COLO829 (cell line): ENCODE measurements at regions not wholly inside any gene's neighbourhood (a gene's known extent, or its start where the extent isn't known, plus 50 kb on each side); places are given as distances from the start of the nearest gene placed in this dataset.
A peak's percentile ranks its signal among the peaks of the same experiment; 100 is the strongest.

Experiments used
- DNase-seq: peaks from one replicate; pipeline ENCODE4 v3.0.0; 2012; ENCODE audit warnings: low spot score

GRCh38 chr12:60251091-60251490, 655.3 kb downstream of the SLC16A7 start:
- DNase-seq = no peak

- no peak for DNase-seq
These were observed 656.7 kb downstream of the SLC16A7 start for GRCh38 chr12:60252359-60253096.

- no peak for DNase-seq
These were observed 659.2 kb downstream of the SLC16A7 start for GRCh38 chr12:60255044-60255443.

GRCh38 chr12:60257063-60257462, 661.2 kb downstream of the SLC16A7 start:
- DNase-seq = peak; percentile 40

GRCh38 chr12:60259225-60259624, 663.4 kb downstream of the SLC16A7 start:
- no peak for DNase-seq

- no peak for DNase-seq
These were observed 666.5 kb downstream of the SLC16A7 start for GRCh38 chr12:60262378-60262777.

GRCh38 chr12:60263161-60263560, 667.3 kb downstream of the SLC16A7 start:
- DNase-seq = no peak

- no peak for DNase-seq
These were observed 668.1 kb downstream of the SLC16A7 start for GRCh38 chr12:60263836-60264493.

- no peak for DNase-seq
These were observed 669.9 kb downstream of the SLC16A7 start for GRCh38 chr12:60265741-60266140.

GRCh38 chr12:60266381-60266852, 670.6 kb downstream of the SLC16A7 start:
- no peak for DNase-seq

- no peak for DNase-seq
These were observed 673.9 kb downstream of the SLC16A7 start for GRCh38 chr12:60269611-60270269.

- DNase-seq = no peak
These were observed 676.0 kb downstream of the SLC16A7 start for GRCh38 chr12:60271816-60272215.

GRCh38 chr12:60278209-60278608, 682.4 kb downstream of the SLC16A7 start:
- no peak for DNase-seq

GRCh38 chr12:60279221-60279620, 683.4 kb downstream of the SLC16A7 start:
- peak; percentile 14 for DNase-seq

- DNase-seq = no peak
These were observed 685.7 kb downstream of the SLC16A7 start for GRCh38 chr12:60281522-60281921.

- DNase-seq = no peak
These were observed 694.7 kb downstream of the SLC16A7 start for GRCh38 chr12:60290532-60290931.

GRCh38 chr12:60308366-60308991, 712.6 kb downstream of the SLC16A7 start:
- no peak for DNase-seq

- DNase-seq = no peak
These were observed 716.1 kb downstream of the SLC16A7 start for GRCh38 chr12:60311940-60312339.

- no peak for DNase-seq
These were observed 721.5 kb downstream of the SLC16A7 start for GRCh38 chr12:60317361-60317760.

GRCh38 chr12:60324746-60325145, 728.9 kb downstream of the SLC16A7 start:
- DNase-seq = no peak

- DNase-seq = peak; percentile 1
These were observed 737.6 kb downstream of the SLC16A7 start for GRCh38 chr12:60333461-60333860.

GRCh38 chr12:60335745-60336144, 739.9 kb downstream of the SLC16A7 start:
- peak; percentile 41 for DNase-seq
